Astrocyte (in vitro differentiated cells and primary cell): ENCODE measurements at regions not wholly inside any gene's neighbourhood (a gene's known extent, or its start where the extent isn't known, plus 50 kb on each side); places are given as distances from the start of the nearest gene placed in this dataset.
"Not testable (repeated sequence)": the region's sequence is repeated elsewhere in the genome, so short reads cannot be mapped to it uniquely, and the experiment has no call there.

Source experiments
- DNase-seq: peaks from one replicate; pipeline ENCODE4 v3.0.0-alpha.2; 2010; ENCODE audit warnings: low read depth
- FAIRE-seq: peaks from 2 replicates; lab custom pipeline; 2011; peaks lifted over from hg19 to GRCh38; lab: Jason Lieb, UNC
- H2AFZ ChIP-seq: 2 replicates; pipeline ENCODE4 v1.6.0; 2012; ENCODE audit warnings: low read depth, low read length, inconsistent platforms
- H3K27ac ChIP-seq: 2 replicates; pipeline ENCODE4 v1.5.1; 2011; ENCODE audit warnings: low read depth, low read length, inconsistent platforms
- H3K27me3 ChIP-seq: 2 replicates; pipeline ENCODE4 v1.6.0; 2011; ENCODE audit warnings: low read length, inconsistent platforms; ENCODE audit not compliant: insufficient read depth
- H3K36me3 ChIP-seq: 2 replicates; pipeline ENCODE4 v1.5.1; 2011; ENCODE audit warnings: low read length, inconsistent platforms; ENCODE audit not compliant: insufficient read depth
- H3K4me1 ChIP-seq: 2 replicates; pipeline ENCODE4 v1.5.1; 2011; ENCODE audit warnings: low read length, inconsistent platforms; ENCODE audit not compliant: insufficient read depth
- H3K4me2 ChIP-seq: 2 replicates; pipeline ENCODE4 v1.6.0; 2012; ENCODE audit warnings: low read length, inconsistent platforms
- H3K4me3 ChIP-seq: 2 replicates; pipeline ENCODE4 v1.5.1; 2011; ENCODE audit warnings: low read depth, mild to moderate bottlenecking, low read length, inconsistent platforms; ENCODE audit not compliant: insufficient read depth
- H3K79me2 ChIP-seq: 2 replicates; pipeline ENCODE4 v1.6.0; 2012; ENCODE audit warnings: mild to moderate bottlenecking, low read length, inconsistent platforms; ENCODE audit not compliant: insufficient read depth
- H3K9ac ChIP-seq: 2 replicates; pipeline ENCODE4 v1.6.0; 2012; ENCODE audit warnings: mild to moderate bottlenecking, low read length, inconsistent platforms
- H3K9me3 ChIP-seq: 2 replicates; pipeline ENCODE4 v1.5.1; 2012; ENCODE audit warnings: low read depth, mild to moderate bottlenecking, low read length, inconsistent platforms; ENCODE audit not compliant: insufficient read depth
- H4K20me1 ChIP-seq: 2 replicates; pipeline ENCODE4 v1.6.0; 2012; ENCODE audit warnings: low read length, inconsistent platforms; ENCODE audit not compliant: insufficient read depth
- H3K27ac Mint-ChIP-seq: one replicate; pipeline ENCODE4 v1.8.0; 2021; ENCODE audit warnings: mild to moderate bottlenecking, mixed read lengths; ENCODE audit not compliant: unreplicated experiment
- H3K27me3 Mint-ChIP-seq: one replicate; pipeline ENCODE4 v1.8.0; 2021; ENCODE audit warnings: low read depth, mixed read lengths; ENCODE audit not compliant: unreplicated experiment
- H3K36me3 Mint-ChIP-seq: one replicate; pipeline ENCODE4 v1.8.0; 2021; ENCODE audit warnings: low read depth, mixed read lengths; ENCODE audit not compliant: unreplicated experiment
- H3K4me1 Mint-ChIP-seq: one replicate; pipeline ENCODE4 v1.8.0; 2021; ENCODE audit warnings: low read depth, mixed read lengths; ENCODE audit not compliant: unreplicated experiment
- H3K4me3 Mint-ChIP-seq: one replicate; pipeline ENCODE4 v1.8.0; 2021; ENCODE audit warnings: mild to moderate bottlenecking, moderate library complexity, mixed read lengths; ENCODE audit not compliant: unreplicated experiment
- H3K9me3 Mint-ChIP-seq: one replicate; pipeline ENCODE4 v1.8.0; 2021; ENCODE audit warnings: mild to moderate bottlenecking, mixed read lengths; ENCODE audit not compliant: unreplicated experiment
- EZH2 ChIP-seq: IDR thresholded peaks from 2 replicates; pipeline ENCODE4 v1.6.1; 2012; ENCODE audit warnings: mild to moderate bottlenecking, low read length, inconsistent platforms; ENCODE audit not compliant: insufficient read depth
- TF ChIP-seq, protein P1 (sequence below): IDR thresholded peaks from 2 replicates; pipeline ENCODE4 v1.5.1; 2011; ENCODE audit warnings: low read depth, mild to moderate bottlenecking, inconsistent platforms, low read length, moderate library complexity; ENCODE audit not compliant: insufficient read depth

DNA sequence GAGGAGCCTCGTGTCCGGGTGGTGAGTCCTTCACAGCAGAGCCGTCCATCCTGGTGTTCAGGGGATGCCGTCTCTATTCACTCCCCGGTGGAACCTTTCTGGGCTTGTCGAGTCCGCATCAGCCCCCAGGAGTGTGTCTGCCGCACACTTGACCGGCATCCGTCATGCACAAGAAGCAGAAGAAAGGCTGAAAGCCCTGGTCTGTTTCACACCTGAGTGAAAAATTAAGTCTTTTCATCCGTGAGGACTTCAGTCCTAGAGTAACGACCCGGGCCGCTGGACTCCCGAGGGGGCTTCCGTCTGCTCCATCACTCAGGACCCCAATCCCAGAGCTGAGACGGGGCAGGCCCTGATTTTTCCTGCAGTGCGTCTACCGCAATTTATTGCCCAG is 332.2 kb downstream of the ADGRD1 start:
- H3K4me3 ChIP-seq, H2AFZ ChIP-seq, H3K27ac ChIP-seq, DNase-seq, H3K4me2 ChIP-seq, H3K27ac Mint-ChIP-seq, H3K9me3 Mint-ChIP-seq, H3K36me3 ChIP-seq, H3K9ac ChIP-seq, H3K79me2 ChIP-seq, H3K4me3 Mint-ChIP-seq, H3K27me3 ChIP-seq, FAIRE-seq, H4K20me1 ChIP-seq, H3K36me3 Mint-ChIP-seq, H3K4me1 ChIP-seq, H3K27me3 Mint-ChIP-seq, H3K4me1 Mint-ChIP-seq: not testable (repeated sequence)
- peaks cover 10% of the 10 kb centered on the region for H3K9me3 ChIP-seq

DNA sequence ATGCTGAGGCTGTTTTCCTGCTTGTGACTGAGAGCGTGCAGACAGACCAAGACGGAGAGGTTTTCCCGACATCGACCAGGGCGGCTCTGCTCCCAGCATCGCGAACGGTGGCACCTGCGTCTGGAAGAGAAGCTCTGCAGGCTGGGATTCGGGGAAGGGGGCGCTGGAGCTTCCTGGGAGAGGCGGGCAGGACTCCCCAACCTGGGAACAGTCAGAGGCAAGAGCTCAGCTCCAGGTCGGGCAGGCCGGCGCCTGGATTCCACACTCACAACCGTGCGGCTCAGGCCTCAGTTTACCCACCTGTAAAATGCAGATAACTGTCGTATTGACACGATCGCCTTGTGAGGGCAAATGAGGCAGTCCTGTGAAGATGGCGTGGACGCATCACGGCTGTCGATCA is 332.6 kb downstream of the ADGRD1 start:
- not testable (repeated sequence) for H3K27me3 ChIP-seq, H3K27ac Mint-ChIP-seq, H3K4me1 ChIP-seq, H3K27ac ChIP-seq, H3K4me3 Mint-ChIP-seq, FAIRE-seq, H3K36me3 ChIP-seq, H3K4me3 ChIP-seq, DNase-seq, H3K36me3 Mint-ChIP-seq, H3K9me3 Mint-ChIP-seq, H3K27me3 Mint-ChIP-seq, H3K4me1 Mint-ChIP-seq, H3K4me2 ChIP-seq, H4K20me1 ChIP-seq, H3K79me2 ChIP-seq, H2AFZ ChIP-seq, H3K9ac ChIP-seq
- H3K9me3 ChIP-seq: peaks cover 10% of the 10 kb centered on the region

DNA sequence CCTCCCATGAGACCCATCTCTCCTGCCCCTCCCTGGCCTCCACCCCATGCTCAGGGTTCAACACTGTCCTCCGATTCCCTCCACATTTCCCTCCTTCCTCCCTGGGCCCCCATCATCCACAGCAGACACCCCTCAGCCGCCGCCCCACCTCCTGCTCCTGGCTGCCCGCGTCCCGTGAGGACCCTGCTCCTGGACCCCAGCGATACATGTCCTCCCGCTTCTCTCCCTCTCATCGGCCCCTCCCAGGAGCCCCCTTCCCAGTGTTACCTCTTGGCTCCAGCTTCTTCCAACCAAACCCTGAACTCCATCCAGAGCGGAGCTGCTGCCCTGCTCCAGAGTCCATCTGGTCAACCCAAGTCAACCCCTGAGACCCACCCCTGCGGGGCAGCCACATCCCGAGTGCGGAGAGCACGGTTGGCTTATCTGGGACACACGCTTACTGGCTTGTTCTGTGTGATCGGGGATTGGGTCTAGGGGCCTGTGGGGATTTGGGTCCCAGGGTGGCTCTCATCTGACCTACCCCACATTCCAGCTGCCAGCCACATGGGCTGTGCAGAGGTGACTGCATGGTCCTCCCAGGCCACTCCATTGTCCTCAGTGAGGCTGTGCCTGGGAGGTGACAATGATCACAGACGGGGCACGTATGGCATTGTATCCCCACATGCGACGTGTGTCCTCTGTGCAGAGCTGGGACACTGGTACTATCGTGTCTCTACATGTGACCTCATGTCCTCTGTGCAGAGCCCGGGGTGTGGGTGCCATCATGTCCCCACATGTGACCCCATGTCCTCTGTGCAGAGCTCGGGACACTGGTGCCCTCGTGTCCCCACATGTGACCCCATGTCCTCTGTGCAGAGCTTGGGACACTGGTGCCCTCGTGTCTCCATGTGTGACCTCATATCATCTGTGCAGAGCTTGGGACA is 333.6 kb downstream of the ADGRD1 start:
- Histone ChIP-seq H4K20me1 (no peaks in the 10 kb centered on the region), H3K9ac (no peak overlapping the region), H3K4me2 (no peak overlapping the region), H3K27me3 (no peaks in the 10 kb centered on the region), H2AFZ (no peak overlapping the region), H3K9me3 (peaks cover 10% of the 10 kb centered on the region), H3K4me1 (no peaks in the 10 kb centered on the region), H3K27ac (no peak overlapping the region), H3K79me2 (no peaks in the 10 kb centered on the region), H3K4me3 (no peak overlapping the region), H3K36me3 (no peaks in the 10 kb centered on the region)
- FAIRE-seq (no peak), DNase-seq (no peak)
- Mint-ChIP-seq H3K36me3 (no peaks in the 10 kb centered on the region), H3K9me3 (peaks cover 1% of the 10 kb centered on the region), H3K27ac (no peak overlapping the region), H3K4me1 (no peaks in the 10 kb centered on the region), H3K27me3 (peaks cover 5% of the 10 kb centered on the region), H3K4me3 (no peak overlapping the region)
- TF ChIP-seq EZH2: no peak
- TF ChIP-seq, protein P1, sequence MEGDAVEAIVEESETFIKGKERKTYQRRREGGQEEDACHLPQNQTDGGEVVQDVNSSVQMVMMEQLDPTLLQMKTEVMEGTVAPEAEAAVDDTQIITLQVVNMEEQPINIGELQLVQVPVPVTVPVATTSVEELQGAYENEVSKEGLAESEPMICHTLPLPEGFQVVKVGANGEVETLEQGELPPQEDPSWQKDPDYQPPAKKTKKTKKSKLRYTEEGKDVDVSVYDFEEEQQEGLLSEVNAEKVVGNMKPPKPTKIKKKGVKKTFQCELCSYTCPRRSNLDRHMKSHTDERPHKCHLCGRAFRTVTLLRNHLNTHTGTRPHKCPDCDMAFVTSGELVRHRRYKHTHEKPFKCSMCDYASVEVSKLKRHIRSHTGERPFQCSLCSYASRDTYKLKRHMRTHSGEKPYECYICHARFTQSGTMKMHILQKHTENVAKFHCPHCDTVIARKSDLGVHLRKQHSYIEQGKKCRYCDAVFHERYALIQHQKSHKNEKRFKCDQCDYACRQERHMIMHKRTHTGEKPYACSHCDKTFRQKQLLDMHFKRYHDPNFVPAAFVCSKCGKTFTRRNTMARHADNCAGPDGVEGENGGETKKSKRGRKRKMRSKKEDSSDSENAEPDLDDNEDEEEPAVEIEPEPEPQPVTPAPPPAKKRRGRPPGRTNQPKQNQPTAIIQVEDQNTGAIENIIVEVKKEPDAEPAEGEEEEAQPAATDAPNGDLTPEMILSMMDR: no peak
